IMR-90 (cell line): ENCODE measurements at regions not wholly inside any gene's neighbourhood (a gene's known extent, or its start where the extent isn't known, plus 50 kb on each side); places are given as distances from the start of the nearest gene placed in this dataset.

ENCODE experiments used
- BHLHE40 ChIP-seq: fragments of 150-350 bp; IDR thresholded peaks from 2 replicates; pipeline ENCODE4 v1.6.1; 2016; ENCODE audit warnings: mild to moderate bottlenecking, low read depth, low read length
- CEBPB ChIP-seq: IDR thresholded peaks from 2 replicates; pipeline ENCODE4 v1.6.1; 2012; ENCODE audit warnings: low read depth, low read length, improper control_type of control experiment
- CHD1 ChIP-seq: IDR thresholded peaks from 2 replicates; pipeline ENCODE4 v1.6.1; 2012; ENCODE audit warnings: low read depth, low read length, improper control_type of control experiment
- CTCF ChIP-seq: conservative IDR thresholded peaks from 2 replicates; pipeline ENCODE4 v1.5.1; 2012; ENCODE audit warnings: mild to moderate bottlenecking, low read depth, low read length, improper control_type of control experiment
- ELK1 ChIP-seq: fragments of 150-350 bp; IDR thresholded peaks from 2 replicates; pipeline ENCODE4 v1.6.1; 2016; ENCODE audit warnings: low read depth, mild to moderate bottlenecking, low read length, moderate library complexity, borderline replicate concordance
- MAZ ChIP-seq: IDR thresholded peaks from 2 replicates; pipeline ENCODE4 v1.6.1; 2012; ENCODE audit warnings: low read depth, mild to moderate bottlenecking, low read length, improper control_type of control experiment, moderate library complexity, borderline replicate concordance
- MXI1 ChIP-seq: IDR thresholded peaks from 2 replicates; pipeline ENCODE4 v1.6.1; 2012; ENCODE audit warnings: low read depth, mild to moderate bottlenecking, low read length, moderate library complexity, borderline replicate concordance
- NFE2L2 ChIP-seq: fragments of 150-350 bp; IDR thresholded peaks from 2 replicates; pipeline ENCODE4 v1.6.1; 2016; ENCODE audit warnings: low read depth, mild to moderate bottlenecking, low read length
- POLR2A ChIP-seq: IDR thresholded peaks from 2 replicates; pipeline ENCODE4 v1.6.1; 2012; ENCODE audit warnings: mild to moderate bottlenecking, low read depth, low read length
- RAD21 ChIP-seq: IDR thresholded peaks from 2 replicates; pipeline ENCODE4 v1.6.1; 2012; ENCODE audit warnings: low read length, improper control_type of control experiment
- RCOR1 ChIP-seq: IDR thresholded peaks from 2 replicates; pipeline ENCODE4 v1.6.1; 2012; ENCODE audit warnings: mild to moderate bottlenecking, low read length, improper control_type of control experiment; ENCODE audit not compliant: insufficient replicate concordance
- RFX5 ChIP-seq: IDR thresholded peaks from 2 replicates; pipeline ENCODE4 v1.8.0; 2012; ENCODE audit warnings: low read depth, mild to moderate bottlenecking, low read length, moderate library complexity
- SMC3 ChIP-seq: fragments of 150-350 bp; IDR thresholded peaks from 2 replicates; pipeline ENCODE4 v1.6.1; 2016; ENCODE audit warnings: low read depth, mild to moderate bottlenecking, antibody characterized with exemption, low read length, moderate library complexity
- USF2 ChIP-seq: fragments of 150-350 bp; IDR thresholded peaks from 2 replicates; pipeline ENCODE4 v1.6.1; 2017; ENCODE audit warnings: mild to moderate bottlenecking, antibody characterized with exemption, low read length, low read depth

GRCh38 chr15:59887211-59887610, 116.9 kb upstream of the FOXB1 start:
- no peak for TF ChIP-seq RFX5
- no peak for TF ChIP-seq POLR2A
- TF ChIP-seq CTCF: no peak
- no peak for TF ChIP-seq MXI1
- no peak for TF ChIP-seq ELK1
- no peak for TF ChIP-seq CHD1
- TF ChIP-seq NFE2L2: no peak
- no peak for TF ChIP-seq SMC3
- no peak for TF ChIP-seq MAZ
- no peak for TF ChIP-seq RCOR1
- no peak for TF ChIP-seq USF2
- no peak for TF ChIP-seq RAD21
- no peak for TF ChIP-seq CEBPB
- no peak for TF ChIP-seq BHLHE40
